ENCODE measurements at regions not wholly inside any gene's neighbourhood (a gene's known extent, or its start where the extent isn't known, plus 50 kb on each side); places are given as distances from the start of the nearest gene placed in this dataset.

GRCh38 chr12:81962126-81962856 lies 203.1 kb upstream of the PPFIA2 start:
- Mint-ChIP-seq H3K27ac (peak overlapping the region; percentile 14), H3K4me1 (peaks cover 8% of the 10 kb centered on the region), H3K4me3 (no peak overlapping the region), H3K36me3 (ENCODE audit: low read depth) (no peaks in the 10 kb centered on the region), H3K9me3 (no peaks in the 10 kb centered on the region), H3K27me3 (ENCODE audit: insufficient read depth) (no peaks in the 10 kb centered on the region)
- no peak for DNase-seq
- TF ChIP-seq CTCF (conservative IDR thresholded peaks at IDR 0.05): no peak
- no peaks in the 10 kb centered on the region for H3K27me3 ChIP-seq (ENCODE audit: control insufficient read depth, insufficient read depth, low read length, poor library complexity, severe bottlenecking)
- no peak overlapping the region for H3K4me3 ChIP-seq (ENCODE audit: low read length)
- H3K4me1 ChIP-seq (ENCODE audit: control insufficient read depth, insufficient read depth, low read length): no peaks in the 10 kb centered on the region
- WGBS, 2 experiments (ENCODE audit: insufficient coverage in 1 of 2, insufficient read length in 1 of 2): 80 to 90% methylated on average over 1 to 4 of the region's 4 CpGs
- H3K9me3 ChIP-seq (ENCODE audit: control insufficient read depth, low read length): no peaks in the 10 kb centered on the region
- H3K9ac ChIP-seq (ENCODE audit: extremely low read depth, low read length, poor library complexity, severe bottlenecking): no peak overlapping the region
- H3K36me3 ChIP-seq (ENCODE audit: control insufficient read depth, insufficient read depth, low read length): no peaks in the 10 kb centered on the region
- no peak overlapping the region for H3K27ac ChIP-seq (ENCODE audit: low read depth, low read length)

- no peak overlapping the region for H3K4me3 Mint-ChIP-seq
- no peaks in the 10 kb centered on the region for H3K9me3 Mint-ChIP-seq
- TF ChIP-seq CTCF (conservative IDR thresholded peaks at IDR 0.05): no peak
- no peaks in the 10 kb centered on the region for H3K27me3 Mint-ChIP-seq (ENCODE audit: insufficient read depth)
- Histone ChIP-seq H3K4me3 (ENCODE audit: low read length) (no peak overlapping the region), H3K27me3 (ENCODE audit: control insufficient read depth, insufficient read depth, low read length, poor library complexity, severe bottlenecking) (no peaks in the 10 kb centered on the region), H3K4me1 (ENCODE audit: control insufficient read depth, insufficient read depth, low read length) (no peaks in the 10 kb centered on the region), H3K9me3 (ENCODE audit: control insufficient read depth, low read length) (no peaks in the 10 kb centered on the region), H3K27ac (ENCODE audit: low read depth, low read length) (no peak overlapping the region), H3K9ac (ENCODE audit: extremely low read depth, low read length, poor library complexity, severe bottlenecking) (no peak overlapping the region), H3K36me3 (ENCODE audit: control insufficient read depth, insufficient read depth, low read length) (no peaks in the 10 kb centered on the region)
- WGBS, 2 experiments (ENCODE audit: insufficient coverage in 1 of 2, insufficient read length in 1 of 2): 76 to 88% methylated on average over 1 of the region's 1 CpG
- H3K27ac Mint-ChIP-seq: no peak overlapping the region
- no peaks in the 10 kb centered on the region for H3K36me3 Mint-ChIP-seq (ENCODE audit: low read depth)
- no peak for DNase-seq
- H3K4me1 Mint-ChIP-seq: no peaks in the 10 kb centered on the region
These were observed 199.3 kb upstream of the PPFIA2 start for GRCh38 chr12:81958406-81958805.

- H3K4me3 Mint-ChIP-seq: no peak overlapping the region
- no peaks in the 10 kb centered on the region for H3K27me3 ChIP-seq (ENCODE audit: control insufficient read depth, insufficient read depth, low read length, poor library complexity, severe bottlenecking)
- no peaks in the 10 kb centered on the region for H3K4me1 ChIP-seq (ENCODE audit: control insufficient read depth, insufficient read depth, low read length)
- no peak overlapping the region for H3K4me3 ChIP-seq (ENCODE audit: low read length)
- H3K9me3 ChIP-seq (ENCODE audit: control insufficient read depth, low read length): no peaks in the 10 kb centered on the region
- H3K9me3 Mint-ChIP-seq: no peaks in the 10 kb centered on the region
- H3K36me3 ChIP-seq (ENCODE audit: control insufficient read depth, insufficient read depth, low read length): no peaks in the 10 kb centered on the region
- H3K27me3 Mint-ChIP-seq (ENCODE audit: insufficient read depth): no peaks in the 10 kb centered on the region
- TF ChIP-seq CTCF (conservative IDR thresholded peaks at IDR 0.05): no peak
- H3K36me3 Mint-ChIP-seq (ENCODE audit: low read depth): no peaks in the 10 kb centered on the region
- no peak overlapping the region for H3K27ac Mint-ChIP-seq
- DNase-seq: no peak
- H3K9ac ChIP-seq (ENCODE audit: extremely low read depth, low read length, poor library complexity, severe bottlenecking): no peak overlapping the region
- H3K4me1 Mint-ChIP-seq: no peaks in the 10 kb centered on the region
- H3K27ac ChIP-seq (ENCODE audit: low read depth, low read length): no peak overlapping the region
These were observed 198.5 kb upstream of the PPFIA2 start for GRCh38 chr12:81957631-81958030.
